OCI-LY7 (cell line): ENCODE measurements at regions not wholly inside any gene's neighbourhood (a gene's known extent, or its start where the extent isn't known, plus 50 kb on each side); places are given as distances from the start of the nearest gene placed in this dataset.

ENCODE experiments used
- BruUV-seq: library from RNA; stranded (reverse); fragments of 400-500 nt; replicated peaks from 2 replicates; lab custom pipeline; 2021; lab: Mats Ljungman, UMichigan
- CTCF ChIA-PET: fragments of 300-600 bp; sonication (Branson Sonifier 250); formaldehyde crosslinking; loops from one replicate; lab custom pipeline; 2022; ENCODE audit warnings: antibody characterized with exemption; ENCODE audit not compliant: unreplicated experiment; lab: Charles Lee
- POLR2A ChIA-PET: fragments of 300-600 bp; sonication (Branson Sonifier 250); formaldehyde crosslinking; loops from one replicate; lab custom pipeline; 2022; ENCODE audit warnings: antibody characterized with exemption; lab: Charles Lee
- DNase-seq: peaks from one replicate; pipeline ENCODE4 v3.0.0-alpha.2; 2015; ENCODE audit warnings: low spot score
- H2AFZ ChIP-seq: fragments of 200-600 bp; sonication (generic), shearing (Covaris generic); 2 replicates; pipeline ENCODE4 v1.6.1; 2014; ENCODE audit warnings: mild to moderate bottlenecking, antibody characterized with exemption, low read length, moderate library complexity
- H3K27ac ChIP-seq: fragments of 200-600 bp; sonication (generic); 2 replicates; pipeline ENCODE4 v1.5.1; 2014; ENCODE audit warnings: mixed run types, low read depth, mild to moderate bottlenecking, moderate library complexity, low read length, inconsistent platforms; ENCODE audit not compliant: poor library complexity, severe bottlenecking
- H3K36me3 ChIP-seq: fragments of 200-600 bp; sonication (generic); 2 replicates; pipeline ENCODE4 v1.6.1; 2014; ENCODE audit warnings: mild to moderate bottlenecking, antibody characterized with exemption, low read length, moderate library complexity, mixed read lengths; ENCODE audit not compliant: insufficient read depth
- H3K4me1 ChIP-seq: fragments of 200-600 bp; sonication (generic); 2 replicates; pipeline ENCODE4 v1.5.1; 2014; ENCODE audit warnings: mild to moderate bottlenecking, low read length; ENCODE audit not compliant: insufficient read depth, poor library complexity, severe bottlenecking
- H3K4me2 ChIP-seq: fragments of 200-600 bp; sonication (generic); 2 replicates; pipeline ENCODE4 v1.6.1; 2014; ENCODE audit warnings: mild to moderate bottlenecking, low read length
- H3K4me3 ChIP-seq: fragments of 200-600 bp; sonication (generic); 2 replicates; pipeline ENCODE4 v1.5.1; 2014; ENCODE audit warnings: mild to moderate bottlenecking, low read depth, low read length; ENCODE audit not compliant: poor library complexity, severe bottlenecking
- H3K79me2 ChIP-seq: fragments of 200-600 bp; sonication (generic); 2 replicates; pipeline ENCODE4 v1.6.1; 2016; ENCODE audit warnings: low read depth, mild to moderate bottlenecking, low read length, moderate library complexity, mixed read lengths; ENCODE audit not compliant: insufficient read depth
- H3K9me2 ChIP-seq: fragments of 200-600 bp; sonication (generic); 2 replicates; pipeline ENCODE4 v1.6.1; 2016; ENCODE audit warnings: mild to moderate bottlenecking, low read length, mixed read lengths; ENCODE audit not compliant: insufficient read depth
- H3K9me3 ChIP-seq: fragments of 200-600 bp; sonication (generic); 2 replicates; pipeline ENCODE4 v1.6.1; 2014; ENCODE audit warnings: mild to moderate bottlenecking, mixed run types, low read length, mixed read lengths
- H4K20me1 ChIP-seq: fragments of 200-600 bp; sonication (generic); 2 replicates; pipeline ENCODE4 v1.6.1; 2014; ENCODE audit warnings: mild to moderate bottlenecking, antibody characterized with exemption, low read length, moderate library complexity, mixed read lengths; ENCODE audit not compliant: insufficient read depth
- CTCF ChIP-seq: fragments of 200-600 bp; sonication (generic); conservative IDR thresholded peaks from 2 replicates; pipeline ENCODE4 v1.5.1; 2014; ENCODE audit warnings: mild to moderate bottlenecking, antibody characterized with exemption, low read length, moderate library complexity, mixed read lengths
- EZH2phosphoT487 ChIP-seq: fragments of 200-600 bp; sonication (generic); IDR thresholded peaks from 2 replicates; pipeline ENCODE4 v1.6.1; 2018; ENCODE audit warnings: low read depth, borderline replicate concordance, mild to moderate bottlenecking, mixed run types, antibody characterized with exemption, low read length, moderate library complexity, mixed read lengths
- intact Hi-C: fragments of 100-400 bp; cut with micrococcal nuclease; formaldehyde crosslinking; loops from one replicate; pipeline ENCODE4 v1.10.0; 2022; ENCODE audit not compliant: unreplicated experiment

- H4K20me1 ChIP-seq = no peaks in the 10 kb centered on the region
Measured at GRCh38 chr17:37842401-37842800, 81.8 kb upstream of the TBC1D3K start.

GRCh38 chr17:37841232-37841631 lies 83.0 kb upstream of the TBC1D3K start:
- Histone ChIP-seq H3K9me2 (no peaks in the 10 kb centered on the region), H2AFZ (no peak overlapping the region), H4K20me1 (no peaks in the 10 kb centered on the region), H3K4me2 (no peak overlapping the region), H3K9me3 (no peaks in the 10 kb centered on the region), H3K36me3 (no peaks in the 10 kb centered on the region), H3K27ac (no peak overlapping the region), H3K4me3 (no peak overlapping the region), H3K79me2 (no peaks in the 10 kb centered on the region), H3K4me1 (peaks cover 10% of the 10 kb centered on the region)
- no peak for DNase-seq
- POLR2A ChIA-PET = interaction anchor here (0.6 kb wide), 1 partner anchor 11 kb away, joined by 3 read pairs; no protein-coding TSS in a partner anchor
- TF ChIP-seq EZH2phosphoT487 (no peak), CTCF (no peak)
- intact Hi-C loops = no loop called here
- CTCF ChIA-PET = no interaction called here
- BruUV-seq = no TSS peak

More at GRCh38 chr17:37842401-37842800, 81.8 kb upstream of the TBC1D3K start:
- ChIA-PET CTCF (no interaction called here), POLR2A (no interaction called here)
- TF ChIP-seq CTCF (no peak), EZH2phosphoT487 (no peak)
- H3K4me3 ChIP-seq = no peak overlapping the region
- no peak overlapping the region for H3K27ac ChIP-seq
- H3K4me1 ChIP-seq = peaks cover 10% of the 10 kb centered on the region
- no TSS peak for BruUV-seq
- H3K4me2 ChIP-seq = no peak overlapping the region
- no peaks in the 10 kb centered on the region for H3K9me3 ChIP-seq
- H3K36me3 ChIP-seq = no peaks in the 10 kb centered on the region
- H2AFZ ChIP-seq = no peak overlapping the region
- intact Hi-C loops = no loop called here
- H3K9me2 ChIP-seq = no peaks in the 10 kb centered on the region
- H3K79me2 ChIP-seq = no peaks in the 10 kb centered on the region
- no peak for DNase-seq

DNA sequence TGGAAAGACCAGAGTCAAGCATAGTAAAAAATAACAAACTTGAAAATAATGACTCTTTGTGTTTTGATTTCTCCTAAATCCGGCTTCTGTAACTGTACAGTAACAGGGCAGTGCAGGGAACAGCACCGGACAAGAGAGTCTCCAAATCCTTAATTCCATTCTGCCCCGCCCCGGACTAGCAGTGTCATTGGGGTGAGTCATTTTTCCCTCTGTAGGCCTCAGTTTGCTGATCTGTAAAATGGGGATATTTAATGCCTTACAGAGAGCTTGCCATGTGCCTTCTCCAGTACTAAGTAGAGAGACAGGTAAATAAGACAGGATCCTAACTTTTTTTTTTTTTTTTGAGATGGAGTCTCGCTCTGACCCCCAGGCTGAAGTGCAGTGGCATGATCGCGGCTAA lies 83.6 kb upstream of the TBC1D3K start:
- H3K4me1 ChIP-seq = peaks cover 10% of the 10 kb centered on the region

More for the DNA sequence above, 83.6 kb upstream of the TBC1D3K start:
- no peaks in the 10 kb centered on the region for H4K20me1 ChIP-seq
- H2AFZ ChIP-seq = no peak overlapping the region
- no peak overlapping the region for H3K4me2 ChIP-seq
- no TSS peak for BruUV-seq
- intact Hi-C loops = no loop called here
- POLR2A ChIA-PET = interaction anchor here (0.6 kb wide), 1 partner anchor 10 kb away, joined by 3 read pairs; no protein-coding TSS in a partner anchor
- no peak overlapping the region for H3K4me3 ChIP-seq
- CTCF ChIA-PET = no interaction called here
- no peak overlapping the region for H3K27ac ChIP-seq
- no peaks in the 10 kb centered on the region for H3K9me2 ChIP-seq
- no peak for DNase-seq
- no peaks in the 10 kb centered on the region for H3K9me3 ChIP-seq
- no peaks in the 10 kb centered on the region for H3K36me3 ChIP-seq
- no peak for TF ChIP-seq EZH2phosphoT487
- TF ChIP-seq CTCF = no peak
- H3K79me2 ChIP-seq = no peaks in the 10 kb centered on the region
